NCI-H82 treated with DMSO at 0.1 percent for 48 hours (cell line): ENCODE measurements at regions not wholly inside any gene's neighbourhood (a gene's known extent, or its start where the extent isn't known, plus 50 kb on each side); places are given as distances from the start of the nearest gene placed in this dataset.

Experiments
- DNase-seq: peaks from one replicate; lab custom pipeline; 2025; ENCODE audit not compliant: unreplicated experiment; lab: John Stamatoyannopoulos, UW

GRCh38 chr4:45368832-45369231 lies 642.5 kb upstream of the GNPDA2 start:
- no peak for DNase-seq

GRCh38 chr4:45363931-45364330 lies 637.6 kb upstream of the GNPDA2 start:
- no peak for DNase-seq

DNA sequence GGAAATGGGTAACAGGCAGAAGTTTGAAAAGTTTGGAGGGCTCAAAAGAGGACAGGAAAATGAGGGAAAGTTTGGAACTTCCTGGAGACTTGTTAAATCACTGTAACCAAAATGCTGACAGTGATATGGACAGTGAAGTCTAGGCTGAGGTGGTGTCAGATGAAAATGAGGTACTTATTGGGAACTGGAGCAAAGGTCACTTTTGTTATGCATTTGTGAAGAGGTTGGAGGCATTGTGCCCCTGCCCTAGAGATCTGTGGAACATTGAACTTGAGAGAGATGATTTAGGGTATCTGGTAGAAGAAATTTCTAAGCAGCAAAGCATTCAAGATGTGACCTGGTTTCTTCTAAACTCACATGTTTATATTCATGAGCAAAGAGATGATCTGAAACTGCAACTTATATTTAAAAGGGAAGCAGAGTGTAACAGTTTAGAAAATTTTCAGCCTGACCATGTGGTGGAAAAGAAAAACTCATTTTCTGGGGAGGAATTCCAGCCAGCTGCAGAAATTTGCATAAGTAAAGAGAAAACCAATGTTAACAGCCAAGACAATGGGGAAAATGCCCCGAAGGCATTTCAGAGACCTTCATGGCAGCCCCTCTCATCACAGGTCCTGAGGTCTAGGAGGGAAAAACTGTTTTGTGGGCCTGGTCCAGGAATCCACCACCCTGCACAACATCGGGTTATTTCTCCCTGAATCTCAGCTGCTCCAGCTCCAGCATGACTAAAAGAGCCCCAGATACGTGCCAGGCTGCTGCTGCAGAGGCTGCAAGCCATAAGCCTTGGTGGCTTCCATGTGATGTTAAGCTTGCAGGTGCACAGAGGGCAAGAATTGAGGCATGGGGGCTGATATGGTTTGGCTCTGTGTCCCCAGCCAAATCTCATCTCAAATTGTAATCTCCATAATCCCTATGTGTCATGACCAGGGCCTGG lies 632.5 kb upstream of the GNPDA2 start:
- DNase-seq = no peak

DNA sequence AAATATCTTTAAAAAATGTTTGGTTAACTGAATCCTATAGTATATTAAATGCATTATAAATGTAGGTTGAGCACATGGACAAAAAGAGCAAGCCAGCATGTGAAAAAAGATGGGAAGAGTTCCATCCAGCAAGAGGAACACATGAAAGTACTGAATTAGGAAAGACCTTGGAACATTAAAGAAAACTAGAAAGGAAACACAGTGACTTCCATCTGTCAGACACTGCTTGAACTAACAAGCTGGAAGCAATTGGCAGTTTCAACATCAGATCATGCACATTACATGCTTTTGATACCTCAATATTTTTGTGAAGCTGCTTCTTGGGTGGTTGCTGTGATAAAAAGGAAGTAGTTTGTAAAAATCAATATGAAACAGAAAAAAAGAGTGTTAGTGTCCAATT lies 626.8 kb upstream of the GNPDA2 start:
- DNase-seq = no peak

- DNase-seq = no peak
These were observed 624.1 kb upstream of the GNPDA2 start for GRCh38 chr4:45350438-45350837.

DNA sequence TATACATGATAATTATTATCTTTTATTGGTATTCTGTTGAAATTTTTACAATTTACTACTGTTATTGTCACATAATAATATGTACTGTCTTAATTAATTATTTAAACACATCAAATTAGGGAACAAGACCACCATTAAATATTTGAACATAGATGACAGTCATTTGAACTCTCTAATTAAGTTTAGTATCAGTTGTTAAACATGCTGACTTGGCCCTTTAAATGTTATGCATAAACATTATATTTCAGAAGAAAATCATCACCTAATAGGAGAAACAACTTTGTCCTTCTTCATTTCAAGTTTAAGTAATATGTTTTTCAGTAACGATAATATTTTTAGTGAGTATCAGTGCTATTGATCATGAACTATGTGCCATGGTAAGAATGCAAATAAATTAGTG lies 623.5 kb upstream of the GNPDA2 start:
- no peak for DNase-seq

DNA sequence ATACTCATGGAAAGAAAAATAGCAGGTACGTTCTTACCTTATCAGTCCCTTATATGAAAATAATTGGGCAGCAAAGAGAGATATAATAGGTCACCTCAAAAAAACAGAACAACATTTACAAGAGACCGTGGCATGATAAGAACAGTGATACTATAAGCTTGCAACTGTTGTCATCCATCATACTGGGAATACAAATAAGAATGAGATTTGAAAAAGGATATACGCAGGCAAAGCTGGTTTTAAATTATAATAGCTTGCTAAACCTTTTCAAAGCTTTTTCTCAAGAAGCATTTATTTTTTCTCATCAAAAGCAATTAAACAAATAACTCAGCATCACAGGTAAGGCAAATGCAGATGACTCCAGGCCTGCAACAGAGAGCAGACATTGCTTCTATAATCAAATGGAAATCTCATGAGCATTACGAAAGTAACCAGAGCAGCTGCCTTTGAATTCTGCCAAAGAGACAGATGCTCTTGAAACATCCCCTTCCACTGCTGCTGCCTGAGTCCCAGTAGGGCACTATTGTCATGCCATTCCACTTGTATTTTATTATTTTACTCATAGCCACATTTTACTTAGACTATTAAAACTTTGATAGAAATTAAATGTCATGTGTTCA lies 620.6 kb upstream of the GNPDA2 start:
- no peak for DNase-seq

GRCh38 chr4:45345558-45345957 lies 619.2 kb upstream of the GNPDA2 start:
- DNase-seq = no peak

DNA sequence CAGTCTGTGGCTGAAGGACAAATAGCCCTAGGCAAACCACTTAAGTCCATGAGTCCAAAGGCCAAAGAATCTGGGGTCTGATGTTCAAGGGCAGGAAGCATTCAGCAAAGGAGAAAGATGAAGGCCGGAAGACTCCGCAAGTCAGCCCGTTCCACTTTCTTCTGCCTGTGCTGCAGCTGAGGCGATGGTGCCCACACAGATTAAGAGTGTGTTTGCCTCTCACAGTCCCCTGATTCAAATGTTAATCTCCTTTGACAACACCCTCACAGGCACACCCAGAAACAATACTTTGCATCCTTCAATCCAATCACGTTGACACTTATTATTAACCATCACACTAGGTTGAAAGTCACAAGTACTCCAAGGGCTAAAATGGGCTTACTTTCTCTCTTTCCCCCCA lies 605.4 kb upstream of the GNPDA2 start:
- DNase-seq = no peak

DNA sequence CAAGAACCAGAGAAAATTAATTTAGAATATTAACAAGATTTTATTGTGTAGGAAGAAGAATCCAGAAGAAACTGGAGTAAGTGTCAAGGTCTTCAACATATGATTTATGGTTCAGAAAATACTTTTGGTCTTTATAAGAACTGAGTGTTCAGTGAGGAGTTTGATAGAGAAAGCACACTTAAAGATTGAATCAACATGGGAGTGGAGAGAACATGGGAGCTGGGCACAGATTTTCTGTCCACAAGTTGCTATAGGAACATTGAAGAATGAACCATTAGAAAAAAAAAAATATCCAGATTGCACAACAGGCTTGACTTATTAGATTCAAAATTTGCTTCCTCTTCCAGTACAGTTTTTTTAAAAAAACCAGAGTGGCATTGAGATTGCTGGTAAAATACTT lies 601.2 kb upstream of the GNPDA2 start:
- DNase-seq = no peak

DNA sequence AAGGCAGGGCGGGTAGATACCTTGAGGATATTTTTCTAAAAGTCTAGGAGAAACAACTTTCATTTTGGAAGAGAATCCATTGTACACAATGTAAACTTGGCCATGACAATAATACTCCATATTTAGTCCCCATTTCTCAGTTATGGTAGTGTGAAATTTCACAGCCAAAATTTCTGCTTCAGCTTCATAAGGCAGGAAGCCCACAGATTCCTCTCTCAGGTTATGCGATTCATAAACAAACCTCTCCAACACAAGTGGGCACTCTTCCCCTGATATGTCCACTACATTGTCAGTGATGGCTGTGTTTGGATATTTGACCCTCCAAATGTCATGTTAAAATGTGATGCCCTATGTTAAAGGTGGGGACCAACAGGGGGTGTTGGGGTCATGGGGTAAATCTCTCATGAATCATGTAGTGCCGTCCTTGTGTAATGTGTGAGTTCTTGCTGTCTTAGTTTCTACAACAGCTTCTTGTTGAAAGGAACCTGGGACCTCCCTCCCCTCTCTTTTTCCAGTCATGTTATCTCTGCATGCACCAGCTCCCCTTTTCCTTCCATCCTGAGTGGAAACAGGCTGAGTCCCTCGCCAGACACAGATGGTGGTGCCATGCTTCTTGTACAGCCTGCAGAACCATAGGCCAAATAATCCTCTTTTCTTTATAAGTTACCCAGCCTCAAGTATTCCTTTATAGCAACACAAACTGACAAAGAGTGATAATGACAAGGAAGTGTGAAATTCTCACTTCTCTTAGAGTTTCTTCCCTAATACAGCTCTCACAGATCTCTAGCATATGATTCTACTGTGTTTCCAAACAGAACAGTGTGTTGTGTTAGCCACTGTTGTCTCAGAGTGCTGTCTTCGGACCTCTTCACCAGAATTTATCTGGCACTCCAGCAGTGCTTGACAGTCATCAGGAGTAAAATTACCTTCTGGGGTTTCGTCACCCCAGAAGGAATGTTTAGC lies 598.4 kb upstream of the GNPDA2 start:
- no peak for DNase-seq

- DNase-seq = no peak
These were observed 597.2 kb upstream of the GNPDA2 start for GRCh38 chr4:45323453-45324058.

DNA sequence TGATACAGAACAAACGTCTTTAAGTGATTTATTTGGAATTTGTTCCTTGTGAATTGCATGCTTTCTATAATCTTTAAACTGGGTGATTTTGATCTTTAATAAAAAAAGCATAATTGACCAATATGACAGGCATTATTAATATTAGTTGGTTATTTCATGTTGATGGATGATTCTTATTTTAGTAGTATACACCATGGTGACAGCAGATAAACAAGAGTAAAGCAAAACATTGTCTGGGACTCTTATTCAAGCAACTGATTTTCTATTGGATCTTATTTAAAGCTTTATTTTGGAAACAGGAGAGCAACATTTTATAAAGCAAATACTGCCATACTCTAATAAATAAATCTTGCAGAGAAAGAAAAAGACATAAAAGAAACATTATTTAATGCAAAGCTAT lies 591.4 kb upstream of the GNPDA2 start:
- DNase-seq = no peak

DNA sequence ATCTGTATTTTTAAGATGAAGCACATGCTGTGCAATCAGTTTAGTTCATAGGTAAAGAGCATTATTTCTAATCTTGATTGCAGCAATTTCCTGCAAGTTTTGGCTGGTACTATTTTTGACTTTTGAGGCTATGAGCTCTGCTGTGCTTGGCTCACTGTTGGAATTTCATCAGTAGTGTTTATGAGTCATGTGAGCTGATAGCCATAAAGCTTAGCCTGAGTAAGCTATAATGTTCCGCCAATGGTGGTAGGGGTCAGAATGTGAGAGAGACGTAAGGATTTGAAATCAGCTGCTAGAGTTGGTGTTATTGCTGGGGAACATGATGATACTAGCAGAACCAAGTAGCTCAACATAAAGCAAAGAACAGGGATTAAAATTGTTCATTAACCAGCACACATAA lies 590.9 kb upstream of the GNPDA2 start:
- DNase-seq = no peak

DNA sequence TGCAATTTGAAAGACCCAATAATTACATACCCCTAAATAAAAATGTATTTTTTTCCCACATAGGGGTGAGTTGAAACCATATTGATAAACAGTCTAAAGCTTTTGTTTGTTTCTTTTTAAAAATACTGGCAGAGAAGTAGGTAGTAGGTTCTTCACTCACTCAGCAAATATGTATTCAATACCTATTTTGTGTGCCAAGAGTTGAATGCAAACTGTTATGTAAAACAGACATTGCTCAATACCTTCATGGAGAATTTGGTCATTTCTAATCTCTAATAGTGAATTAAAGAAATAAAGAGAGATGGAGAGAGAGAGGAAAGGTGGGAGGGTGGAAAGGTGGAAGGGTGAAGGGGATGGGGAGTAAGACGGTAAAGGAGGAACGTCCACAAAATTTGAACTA lies 589.9 kb upstream of the GNPDA2 start:
- DNase-seq = no peak

GRCh38 chr4:45302828-45303227 lies 576.5 kb upstream of the GNPDA2 start:
- no peak for DNase-seq

GRCh38 chr4:45294464-45294863 lies 568.1 kb upstream of the GNPDA2 start:
- no peak for DNase-seq

- DNase-seq = no peak
These were observed 567.0 kb upstream of the GNPDA2 start for GRCh38 chr4:45293335-45293734.

DNA sequence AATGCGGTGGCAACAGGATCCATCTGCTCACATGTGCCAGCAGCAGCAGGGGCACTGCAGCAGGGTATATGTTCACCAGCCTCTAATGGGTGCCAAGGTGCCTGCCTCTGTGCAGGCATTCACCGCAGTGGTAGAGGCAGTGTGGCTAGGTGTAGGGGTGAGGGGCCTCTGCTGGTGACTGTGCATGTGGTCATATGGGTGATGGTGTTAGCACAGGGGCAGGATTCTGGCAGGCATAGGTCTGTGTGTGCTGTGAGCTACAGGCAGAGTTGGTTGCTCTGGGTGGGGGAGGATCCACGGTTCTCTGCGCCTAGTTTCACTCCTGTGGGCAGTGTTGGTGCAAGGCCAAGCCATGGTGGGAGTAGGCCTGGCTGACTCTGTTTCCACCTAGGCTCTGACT lies 566.5 kb upstream of the GNPDA2 start:
- DNase-seq = no peak

DNA sequence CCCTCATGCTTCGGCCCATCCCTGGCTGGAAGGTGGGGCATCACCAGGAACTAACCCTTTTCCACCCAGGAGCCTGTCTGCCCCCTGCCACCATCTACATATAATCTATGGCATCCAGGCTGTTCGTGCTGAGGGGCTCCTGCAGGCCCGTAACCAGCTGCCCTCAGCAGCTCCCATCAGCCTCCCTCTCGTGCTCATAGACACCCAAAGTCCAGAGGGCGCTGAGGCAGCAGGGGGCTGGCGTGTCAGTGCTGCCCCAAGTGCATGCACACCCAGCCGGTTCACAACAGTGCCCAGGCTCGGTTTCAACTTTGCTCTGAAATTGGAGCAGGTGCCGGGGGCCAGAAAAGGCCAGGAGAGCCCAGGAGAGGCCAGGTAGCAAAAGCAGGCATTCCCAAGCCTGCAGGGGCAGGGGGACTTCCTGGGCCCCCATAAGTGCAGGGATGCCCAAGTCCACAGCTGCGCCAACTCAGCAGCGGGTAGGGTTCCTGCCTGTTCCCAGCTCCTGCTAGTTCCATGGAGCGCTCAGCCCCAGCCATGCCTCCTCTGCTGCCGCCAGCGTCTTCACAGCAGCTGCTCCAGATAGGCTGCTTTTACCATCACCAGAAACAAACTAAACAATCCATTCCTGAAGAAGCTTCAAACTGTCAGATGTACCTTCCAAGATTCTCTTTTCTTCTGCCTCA lies 558.2 kb upstream of the GNPDA2 start:
- no peak for DNase-seq
